GM18511 (cell line): ENCODE measurements at regions not wholly inside any gene's neighbourhood (a gene's known extent, or its start where the extent isn't known, plus 50 kb on each side); places are given as distances from the start of the nearest gene placed in this dataset.

Source experiments
- ATAC-seq: cut with Tn5 transposase; IDR thresholded peaks from one replicate; pipeline ENCODE4 v1.9.1; 2021; ENCODE audit warnings: mild to moderate bottlenecking, moderate library complexity; ENCODE audit not compliant: unreplicated experiment

- no peak for ATAC-seq
Measured at GRCh38 chr21:43318841-43319781, 107.8 kb downstream of the SIK1 start.

GRCh38 chr21:43318368-43318767, 108.6 kb downstream of the SIK1 start:
- ATAC-seq: no peak

DNA sequence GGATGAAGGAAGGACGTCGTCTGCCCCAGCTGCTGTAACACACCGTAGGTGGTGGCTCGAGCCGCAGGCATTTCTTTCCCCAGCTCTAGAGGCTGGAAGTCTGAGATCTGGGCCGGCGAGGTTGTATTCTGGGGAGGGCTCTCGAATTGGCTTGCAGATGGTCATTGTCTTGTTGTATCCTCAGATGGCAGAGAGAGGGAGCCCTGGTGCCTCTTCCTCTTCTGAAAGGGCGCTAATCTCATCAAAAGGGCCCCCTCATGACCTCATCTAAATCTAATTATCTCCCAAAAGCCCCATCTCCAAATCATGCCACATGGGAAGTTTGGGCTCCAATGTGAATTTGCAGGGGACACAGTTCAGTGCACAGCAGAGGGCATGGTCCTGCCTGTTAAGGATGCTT, 109.0 kb downstream of the SIK1 start:
- ATAC-seq: no peak

- no peak for ATAC-seq
Measured at GRCh38 chr21:43317254-43317748, 109.6 kb downstream of the SIK1 start.

GRCh38 chr21:43316156-43316845, 110.6 kb downstream of the SIK1 start:
- no peak for ATAC-seq

GRCh38 chr21:43315244-43316137, 111.4 kb downstream of the SIK1 start:
- no peak for ATAC-seq

GRCh38 chr21:43313939-43314405, 113.0 kb downstream of the SIK1 start:
- ATAC-seq: no peak

GRCh38 chr21:43313221-43313938, 113.6 kb downstream of the SIK1 start:
- ATAC-seq: no peak

DNA sequence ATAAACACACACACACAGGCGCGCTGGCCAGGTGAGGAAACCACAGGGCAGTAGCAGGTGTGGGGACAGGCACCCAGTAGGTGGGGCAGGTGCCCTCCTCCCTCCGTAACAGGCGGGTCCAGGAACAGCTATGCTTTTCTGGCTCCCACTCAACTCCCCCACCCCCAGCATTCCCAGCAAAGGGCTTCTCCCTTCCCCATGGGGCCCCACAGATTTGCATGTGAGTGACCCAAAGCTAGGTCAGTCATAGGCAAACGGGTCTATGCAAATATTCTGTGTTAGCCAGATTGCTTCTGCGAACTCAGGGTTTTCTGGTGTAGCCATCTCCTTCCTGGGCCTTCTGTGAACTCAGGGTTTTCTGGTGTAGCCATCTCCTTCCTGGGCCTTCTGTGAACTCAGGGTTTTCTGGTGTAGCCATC, 114.2 kb downstream of the SIK1 start:
- ATAC-seq: no peak

DNA sequence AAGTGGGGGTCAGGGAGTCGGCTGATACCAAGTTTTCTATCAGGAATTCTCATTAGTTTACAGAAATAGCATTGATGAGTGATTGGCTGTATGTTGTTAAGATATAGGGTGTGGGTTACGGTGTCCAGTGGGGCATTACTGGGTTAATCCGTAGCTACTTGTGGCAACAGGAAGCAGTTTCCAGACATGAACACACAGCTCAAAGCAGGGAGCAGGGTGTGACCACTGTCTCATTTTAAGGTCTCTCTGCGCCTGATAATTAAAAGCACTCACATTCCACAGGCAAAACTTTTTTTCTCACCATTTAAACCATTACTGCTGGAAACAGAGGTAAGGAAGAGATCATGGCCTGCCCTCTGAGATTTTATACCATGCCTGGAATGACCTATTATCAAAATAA, 114.9 kb downstream of the SIK1 start:
- ATAC-seq: no peak

DNA sequence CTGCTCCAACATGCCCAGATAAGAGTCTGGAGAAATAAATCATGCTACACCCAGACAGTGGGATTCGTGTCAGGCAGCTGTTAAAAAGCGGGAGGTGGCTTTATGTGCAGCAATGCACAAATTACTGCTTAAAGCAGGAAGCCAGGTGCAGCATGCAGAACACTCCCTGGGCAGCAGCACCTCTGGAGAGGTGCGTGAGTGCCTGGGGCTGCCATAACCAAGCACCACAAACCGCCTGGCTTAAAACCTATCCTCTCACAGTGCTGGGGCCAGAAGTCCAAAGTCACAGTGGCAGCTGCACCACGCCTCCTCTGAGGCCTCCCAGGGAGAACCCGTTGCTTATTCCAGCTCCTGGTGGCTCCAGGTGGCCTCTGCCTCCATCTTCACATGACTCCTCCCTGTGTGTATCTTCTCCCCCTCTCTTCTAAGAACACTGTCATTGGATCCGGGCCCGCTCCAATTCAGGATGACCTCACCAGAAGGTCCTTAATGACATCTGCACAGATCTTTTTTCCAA, 115.6 kb downstream of the SIK1 start:
- ATAC-seq: no peak

GRCh38 chr21:43308815-43309283, 118.1 kb downstream of the SIK1 start:
- no peak for ATAC-seq

DNA sequence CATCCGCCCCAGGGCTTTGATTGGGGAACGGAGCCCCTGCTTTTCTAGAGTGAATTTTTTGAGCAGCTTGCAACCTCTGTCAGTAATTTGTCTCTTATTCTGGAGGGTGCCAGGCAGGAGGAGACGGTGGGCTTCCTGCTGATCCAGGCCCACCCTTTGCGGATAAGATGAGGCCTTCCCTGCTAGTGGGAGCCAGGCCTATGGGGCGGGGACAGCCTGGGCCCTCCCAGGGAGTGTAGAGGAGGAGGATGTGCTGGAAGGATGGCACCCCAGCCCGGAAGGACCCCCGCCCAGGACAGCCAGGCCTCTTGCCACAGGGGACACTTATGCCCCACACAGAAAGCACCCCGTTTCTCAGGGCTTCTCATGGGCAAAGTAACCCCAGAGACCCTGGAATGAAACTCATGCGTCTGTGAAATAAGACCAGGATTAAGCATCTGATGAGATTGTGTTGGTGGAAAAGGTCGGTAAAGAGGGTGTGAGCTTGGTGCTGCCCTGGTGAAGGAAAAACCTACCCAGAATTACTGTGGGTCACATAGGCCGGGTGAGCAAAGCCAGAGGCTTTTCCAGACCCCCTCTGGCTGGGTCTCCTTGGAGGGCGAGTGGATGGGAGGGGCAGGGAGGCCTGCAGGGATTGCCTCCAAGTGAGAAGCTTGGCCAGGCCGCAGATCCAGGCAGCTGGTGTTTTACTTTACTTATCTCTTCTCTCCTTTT, 118.7 kb downstream of the SIK1 start:
- no peak for ATAC-seq

- ATAC-seq: no peak
Measured at GRCh38 chr21:43307677-43308070, 119.3 kb downstream of the SIK1 start.

DNA sequence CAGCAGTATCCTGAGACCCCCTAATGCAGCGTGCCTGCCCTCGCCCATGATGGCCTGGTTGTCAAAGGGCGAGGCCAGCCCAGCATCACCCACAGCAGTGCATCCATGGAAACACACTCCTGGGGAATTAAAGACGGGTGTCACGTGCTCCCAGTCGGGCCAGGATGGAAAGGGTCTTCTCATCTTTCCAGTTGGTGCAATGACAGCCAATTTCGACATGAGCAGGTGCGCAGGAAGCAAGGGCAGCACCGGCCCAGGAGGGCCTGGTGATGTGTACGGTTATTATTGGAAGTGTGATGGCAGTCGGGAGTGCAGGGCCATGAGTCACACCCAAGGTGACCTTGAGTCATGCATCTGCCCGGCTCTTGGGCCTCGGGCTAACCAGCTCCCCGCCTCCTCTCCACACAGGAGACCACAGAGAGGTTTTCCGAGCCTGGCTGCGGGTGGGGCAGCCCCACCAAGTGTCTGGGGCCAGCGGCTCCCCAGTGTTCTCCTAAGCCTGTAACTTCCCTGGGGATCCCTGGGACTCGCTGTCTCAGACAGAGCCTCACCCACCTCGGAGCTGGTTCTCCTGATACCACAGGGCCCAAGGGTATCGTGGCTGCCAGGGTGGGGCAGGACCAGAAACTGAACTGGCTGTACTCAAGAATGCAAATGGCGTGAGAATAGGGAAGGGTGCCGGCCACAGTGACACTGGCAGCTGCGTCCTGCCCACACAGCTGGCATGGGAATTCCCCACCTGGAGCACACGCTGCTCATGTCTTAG, 119.8 kb downstream of the SIK1 start:
- ATAC-seq: peak; percentile 83

- no peak for ATAC-seq
Measured at GRCh38 chr21:43306391-43306790, 120.5 kb downstream of the SIK1 start.

GRCh38 chr21:43305811-43306311, 121.1 kb downstream of the SIK1 start:
- no peak for ATAC-seq

DNA sequence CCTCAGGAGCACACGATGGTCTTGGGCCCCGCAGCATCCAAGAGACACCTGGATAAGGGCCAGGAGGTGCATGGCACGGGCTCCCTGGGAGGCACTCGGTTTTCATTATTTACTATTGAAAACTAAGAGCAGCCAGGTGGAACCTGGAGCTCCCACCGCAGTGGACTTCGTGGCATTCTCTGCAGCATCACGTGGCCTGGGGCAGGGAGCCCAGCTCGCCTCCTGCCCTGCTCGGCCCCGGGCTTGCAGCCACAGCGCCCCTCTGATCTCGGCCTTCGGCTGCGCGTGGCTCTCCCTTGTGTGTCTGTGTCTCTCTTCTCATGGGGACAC, 121.6 kb downstream of the SIK1 start:
- ATAC-seq: no peak
